Thoracic aorta (tissue), 2 donors: ENCODE measurements at regions not wholly inside any gene's neighbourhood (a gene's known extent, or its start where the extent isn't known, plus 50 kb on each side); places are given as distances from the start of the nearest gene placed in this dataset.

Experiments
- ATAC-seq: fragments of 150-250 bp; one replicate; pipeline ENCODE4 v1.8.0; 2017; ENCODE audit warnings: low read depth; ENCODE audit not compliant: insufficient number of reproducible peaks, low FRiP score
- DNase-seq: peaks from one replicate; pipeline ENCODE4 v3.0.0-alpha.2; 2020; ENCODE audit warnings: low spot score
- H3K27ac ChIP-seq, 2 donors: fragments of 200-600 bp; sonication (generic); 1 replicate in 1 of 2; 2 replicates in 1 of 2; pipeline ENCODE4 v1.5.1; 2016; ENCODE audit warnings: mild to moderate bottlenecking in 2 of 2, moderate library complexity in 2 of 2
- H3K27me3 ChIP-seq: fragments of 200-600 bp; sonication (generic); replicated peaks from 2 replicates; pipeline ENCODE4 v1.6.0; 2016; ENCODE audit warnings: mild to moderate bottlenecking; ENCODE audit not compliant: insufficient read depth
- H3K36me3 ChIP-seq: fragments of 200-600 bp; sonication (generic); one replicate; pipeline ENCODE4 v1.5.1; 2016
- H3K4me1 ChIP-seq, 2 donors: fragments of 200-600 bp; sonication (generic); 1 replicate in 1 of 2; 2 replicates in 1 of 2; pipeline versions ENCODE4 v1.5.1 to v1.6.0; 2016; ENCODE audit warnings: low read depth in 2 of 2, mild to moderate bottlenecking in 1 of 2; ENCODE audit not compliant: control insufficient read depth in 1 of 2
- H3K4me3 ChIP-seq: fragments of 200-600 bp; sonication (generic); 2 replicates; pipeline ENCODE4 v1.5.1; 2016; ENCODE audit warnings: mild to moderate bottlenecking
- H3K9me3 ChIP-seq: fragments of 200-600 bp; sonication (generic); 2 replicates; pipeline ENCODE4 v1.5.1; 2016
- TF ChIP-seq, protein P1 (sequence below): fragments of 200-600 bp; sonication (generic); IDR thresholded peaks from one replicate; pipeline ENCODE4 v1.5.1; 2019; ENCODE audit warnings: antibody characterized with exemption

DNA sequence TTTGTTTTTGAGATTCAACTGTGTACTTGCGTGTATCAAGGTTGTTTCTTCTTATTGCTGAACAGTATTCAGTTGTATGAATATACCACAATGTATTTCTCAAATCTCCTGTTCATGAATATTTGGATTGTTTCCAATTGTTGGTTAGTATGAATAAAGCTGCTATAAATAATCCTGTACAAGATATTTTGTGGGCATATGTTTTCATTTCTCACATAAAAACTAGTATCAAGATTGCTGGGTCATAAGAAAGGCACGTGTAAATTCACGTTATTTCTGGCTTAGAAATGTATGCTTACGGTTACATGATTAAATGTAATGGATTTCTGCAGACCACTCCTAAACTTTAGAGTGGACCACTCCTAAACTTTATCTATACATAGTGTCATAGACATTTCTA is 96.6 kb downstream of the BTBD3 start:
- Histone ChIP-seq H3K27me3 (no peaks in the 10 kb centered on the region), H3K4me3 (no peak overlapping the region), H3K9me3 (no peaks in the 10 kb centered on the region), H3K27ac (no peak overlapping the region), H3K36me3 (no peaks in the 10 kb centered on the region), H3K4me1 (no peaks in the 10 kb centered on the region)
- DNase-seq (no peak), ATAC-seq (no peak)
- TF ChIP-seq, protein P1, sequence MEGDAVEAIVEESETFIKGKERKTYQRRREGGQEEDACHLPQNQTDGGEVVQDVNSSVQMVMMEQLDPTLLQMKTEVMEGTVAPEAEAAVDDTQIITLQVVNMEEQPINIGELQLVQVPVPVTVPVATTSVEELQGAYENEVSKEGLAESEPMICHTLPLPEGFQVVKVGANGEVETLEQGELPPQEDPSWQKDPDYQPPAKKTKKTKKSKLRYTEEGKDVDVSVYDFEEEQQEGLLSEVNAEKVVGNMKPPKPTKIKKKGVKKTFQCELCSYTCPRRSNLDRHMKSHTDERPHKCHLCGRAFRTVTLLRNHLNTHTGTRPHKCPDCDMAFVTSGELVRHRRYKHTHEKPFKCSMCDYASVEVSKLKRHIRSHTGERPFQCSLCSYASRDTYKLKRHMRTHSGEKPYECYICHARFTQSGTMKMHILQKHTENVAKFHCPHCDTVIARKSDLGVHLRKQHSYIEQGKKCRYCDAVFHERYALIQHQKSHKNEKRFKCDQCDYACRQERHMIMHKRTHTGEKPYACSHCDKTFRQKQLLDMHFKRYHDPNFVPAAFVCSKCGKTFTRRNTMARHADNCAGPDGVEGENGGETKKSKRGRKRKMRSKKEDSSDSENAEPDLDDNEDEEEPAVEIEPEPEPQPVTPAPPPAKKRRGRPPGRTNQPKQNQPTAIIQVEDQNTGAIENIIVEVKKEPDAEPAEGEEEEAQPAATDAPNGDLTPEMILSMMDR, result no peak

DNA sequence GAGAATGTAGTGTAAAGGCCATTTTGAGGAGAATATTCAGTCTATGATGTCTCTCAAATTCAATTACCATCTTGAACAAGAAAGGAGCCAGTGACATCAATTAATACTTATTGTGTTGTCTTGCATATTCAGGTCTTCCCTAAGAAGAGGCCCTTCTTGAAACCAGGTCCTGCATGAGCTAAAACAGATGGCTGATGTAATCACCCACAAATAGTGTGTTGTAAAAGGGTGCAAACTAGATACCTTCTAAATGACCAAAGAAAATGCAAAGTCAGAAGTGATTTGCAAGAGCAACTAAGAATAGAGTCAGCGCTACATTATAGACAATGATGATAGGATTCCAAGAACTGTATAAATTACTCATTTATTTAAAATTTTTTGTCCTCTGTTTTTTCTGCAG is 97.0 kb downstream of the BTBD3 start:
- H3K27ac ChIP-seq, result no peak overlapping the region
- no peaks in the 10 kb centered on the region for H3K9me3 ChIP-seq
- DNase-seq (no peak), ATAC-seq (no peak)
- TF ChIP-seq, protein P1, result no peak
- no peaks in the 10 kb centered on the region for H3K36me3 ChIP-seq
- H3K4me3 ChIP-seq, result no peak overlapping the region
- no peaks in the 10 kb centered on the region for H3K4me1 ChIP-seq
- no peaks in the 10 kb centered on the region for H3K27me3 ChIP-seq

DNA sequence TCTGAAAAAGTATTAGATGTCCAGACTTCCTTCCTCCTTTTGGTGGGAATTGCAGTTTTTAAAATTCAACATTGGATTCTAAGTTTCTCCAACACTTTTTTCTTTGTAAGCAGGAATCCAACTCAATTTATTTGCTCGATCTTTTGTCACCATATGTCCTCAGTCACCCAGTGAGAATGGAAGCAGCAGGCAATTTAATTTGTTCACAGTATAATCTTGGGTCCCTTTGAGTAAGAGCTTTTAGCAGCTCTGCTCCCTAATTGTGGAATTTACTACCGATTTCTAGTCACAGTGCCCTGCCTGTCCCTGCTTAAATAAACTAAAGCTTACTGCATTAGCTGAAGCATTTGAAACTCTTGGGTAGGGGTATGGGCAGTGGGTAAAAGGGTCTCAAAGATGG is 98.6 kb downstream of the BTBD3 start:
- H3K9me3 ChIP-seq, result no peaks in the 10 kb centered on the region
- TF ChIP-seq, protein P1, result no peak
- ATAC-seq, result no peak
- no peaks in the 10 kb centered on the region for H3K27me3 ChIP-seq
- no peak for DNase-seq
- no peaks in the 10 kb centered on the region for H3K4me1 ChIP-seq
- no peaks in the 10 kb centered on the region for H3K36me3 ChIP-seq
- no peak overlapping the region for H3K4me3 ChIP-seq
- H3K27ac ChIP-seq, result no peak overlapping the region

DNA sequence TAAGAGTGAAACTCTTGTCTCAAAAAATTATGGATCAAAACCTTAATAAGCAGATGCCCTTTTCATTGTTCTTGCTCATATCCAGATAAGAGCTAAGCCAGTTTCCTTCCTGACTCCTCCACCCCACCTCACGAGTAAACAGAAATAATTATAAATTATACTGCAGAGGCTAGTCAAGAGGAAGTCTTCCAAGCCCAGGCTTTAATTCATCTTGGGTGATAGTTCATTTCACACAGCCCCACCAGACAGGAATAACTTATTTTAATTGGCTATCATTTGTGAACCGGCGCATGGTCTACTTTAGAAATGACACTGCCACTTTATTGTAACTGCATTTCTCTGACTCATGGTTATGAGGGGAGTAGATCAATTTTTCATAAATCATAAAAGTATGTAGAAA is 102.0 kb downstream of the BTBD3 start:
- no peak overlapping the region for H3K27ac ChIP-seq
- no peaks in the 10 kb centered on the region for H3K4me1 ChIP-seq
- DNase-seq (no peak), ATAC-seq (no peak)
- no peak overlapping the region for H3K4me3 ChIP-seq
- H3K27me3 ChIP-seq, result no peaks in the 10 kb centered on the region
- no peaks in the 10 kb centered on the region for H3K36me3 ChIP-seq
- H3K9me3 ChIP-seq, result no peaks in the 10 kb centered on the region
- TF ChIP-seq, protein P1, result no peak

DNA sequence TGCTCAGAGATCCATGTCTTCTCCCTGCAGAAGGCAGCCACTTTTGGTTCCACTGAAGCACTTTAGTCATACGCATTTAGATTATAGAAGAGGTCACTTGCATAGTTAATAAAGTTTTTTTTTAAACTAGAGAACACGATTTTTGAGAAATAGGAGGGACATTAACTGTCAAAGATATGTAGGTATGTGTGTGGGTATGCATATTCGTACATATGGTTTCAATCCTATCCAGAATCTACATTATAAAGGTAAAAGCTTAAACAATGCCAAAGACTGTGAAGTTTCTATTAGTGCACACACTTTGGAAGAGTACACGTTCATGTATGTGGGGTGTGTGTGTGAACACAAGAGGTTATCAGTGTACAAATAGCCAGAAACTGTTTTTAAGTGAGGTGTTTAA is 103.2 kb downstream of the BTBD3 start:
- H3K4me1 ChIP-seq, result no peaks in the 10 kb centered on the region
- H3K27me3 ChIP-seq, result no peaks in the 10 kb centered on the region
- TF ChIP-seq, protein P1, result no peak
- H3K9me3 ChIP-seq, result no peaks in the 10 kb centered on the region
- no peak for ATAC-seq
- no peak overlapping the region for H3K4me3 ChIP-seq
- no peaks in the 10 kb centered on the region for H3K36me3 ChIP-seq
- H3K27ac ChIP-seq, result no peak overlapping the region
- no peak for DNase-seq
